H7 (cell line): ENCODE measurements at regions not wholly inside any gene's neighbourhood (a gene's known extent, or its start where the extent isn't known, plus 50 kb on each side); places are given as distances from the start of the nearest gene placed in this dataset.
"Not testable (repeated sequence)": the region's sequence is repeated elsewhere in the genome, so short reads cannot be mapped to it uniquely, and the experiment has no call there.

Experiments used
- DNase-seq: peaks from one replicate; pipeline ENCODE4 v3.0.0; 2012
- H3K27me3 ChIP-seq: 2 replicates; pipeline ENCODE4 v1.6.0; 2011; ENCODE audit warnings: mild to moderate bottlenecking, low read length; ENCODE audit not compliant: control insufficient read depth, insufficient read depth
- H3K36me3 ChIP-seq: replicated peaks from 2 replicates; pipeline ENCODE4 v1.5.1; 2011; ENCODE audit warnings: low read length; ENCODE audit not compliant: control insufficient read depth, insufficient read depth
- H3K4me3 ChIP-seq: 2 replicates; pipeline ENCODE4 v1.5.1; 2011; ENCODE audit warnings: low read depth, mild to moderate bottlenecking, control low read depth, low read length, moderate library complexity; ENCODE audit not compliant: insufficient read depth

DNA sequence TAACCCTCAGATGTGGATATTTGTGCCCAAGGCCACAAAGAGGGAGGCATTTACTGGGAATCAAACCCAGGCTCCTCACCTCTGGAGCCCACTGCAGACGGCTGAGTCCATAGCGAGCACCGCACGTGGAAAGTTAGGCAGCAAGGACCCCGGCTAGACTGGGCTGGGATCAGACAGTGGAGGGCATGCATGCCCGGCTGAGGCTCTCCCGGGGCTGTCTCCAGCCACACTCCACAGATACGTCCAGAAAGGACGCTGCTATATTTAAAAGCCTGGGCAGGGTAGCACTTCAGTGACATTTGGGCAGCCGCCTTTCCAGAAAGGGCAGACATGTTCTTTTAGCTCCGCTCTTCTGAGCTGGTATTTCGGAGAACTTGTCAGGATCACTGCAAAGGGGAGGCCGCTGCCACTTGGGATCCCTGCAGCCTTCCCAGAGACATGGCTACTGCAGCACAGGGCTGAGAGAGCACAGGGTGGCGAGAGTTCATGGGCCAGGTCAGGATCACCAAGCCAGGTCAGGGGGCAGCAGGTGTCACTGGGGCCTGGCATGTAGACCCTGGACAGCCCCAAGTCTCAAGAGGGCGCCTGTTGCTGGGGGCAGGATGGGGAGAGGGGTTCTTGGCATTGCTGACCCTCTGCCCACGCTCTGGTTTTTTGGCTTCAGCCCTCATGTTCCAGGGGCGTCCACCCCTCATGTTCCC, 121.7 kb downstream of the PHETA1 start:
- no peaks in the 10 kb centered on the region for H3K36me3 ChIP-seq

DNA sequence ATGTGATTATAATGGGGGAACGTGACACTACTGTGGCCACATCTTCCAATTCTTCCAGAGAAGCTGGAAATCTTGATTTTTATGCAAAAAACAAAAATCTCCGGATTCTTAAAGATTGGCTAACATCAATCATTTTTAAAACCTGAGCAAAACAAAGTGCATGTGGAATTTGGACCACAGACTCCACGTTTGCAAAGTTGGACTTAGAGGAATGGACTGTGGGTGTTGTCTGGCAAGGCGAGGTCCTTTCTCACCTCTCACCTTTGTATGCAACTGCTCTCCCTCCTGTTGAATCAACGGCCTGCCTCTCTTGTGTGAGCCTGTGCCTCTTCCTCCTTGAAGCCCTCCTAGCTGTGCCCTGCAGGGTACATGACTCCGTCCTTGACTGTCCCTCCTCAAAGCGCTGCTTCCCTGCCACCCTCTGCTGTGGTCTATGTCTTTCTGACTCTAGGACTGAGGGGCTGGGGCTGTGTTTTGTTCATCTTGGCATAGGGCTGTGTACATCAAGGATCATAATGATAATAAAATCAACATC, 122.4 kb downstream of the PHETA1 start:
- no peaks in the 10 kb centered on the region for H3K27me3 ChIP-seq
- no peaks in the 10 kb centered on the region for H3K36me3 ChIP-seq
- H3K4me3 ChIP-seq, result no peak overlapping the region
- DNase-seq, result no peak

More for the DNA sequence above, 121.7 kb downstream of the PHETA1 start:
- Histone ChIP-seq H3K27me3 (no peaks in the 10 kb centered on the region), H3K4me3 (no peak overlapping the region)
- DNase-seq, result no peak

DNA sequence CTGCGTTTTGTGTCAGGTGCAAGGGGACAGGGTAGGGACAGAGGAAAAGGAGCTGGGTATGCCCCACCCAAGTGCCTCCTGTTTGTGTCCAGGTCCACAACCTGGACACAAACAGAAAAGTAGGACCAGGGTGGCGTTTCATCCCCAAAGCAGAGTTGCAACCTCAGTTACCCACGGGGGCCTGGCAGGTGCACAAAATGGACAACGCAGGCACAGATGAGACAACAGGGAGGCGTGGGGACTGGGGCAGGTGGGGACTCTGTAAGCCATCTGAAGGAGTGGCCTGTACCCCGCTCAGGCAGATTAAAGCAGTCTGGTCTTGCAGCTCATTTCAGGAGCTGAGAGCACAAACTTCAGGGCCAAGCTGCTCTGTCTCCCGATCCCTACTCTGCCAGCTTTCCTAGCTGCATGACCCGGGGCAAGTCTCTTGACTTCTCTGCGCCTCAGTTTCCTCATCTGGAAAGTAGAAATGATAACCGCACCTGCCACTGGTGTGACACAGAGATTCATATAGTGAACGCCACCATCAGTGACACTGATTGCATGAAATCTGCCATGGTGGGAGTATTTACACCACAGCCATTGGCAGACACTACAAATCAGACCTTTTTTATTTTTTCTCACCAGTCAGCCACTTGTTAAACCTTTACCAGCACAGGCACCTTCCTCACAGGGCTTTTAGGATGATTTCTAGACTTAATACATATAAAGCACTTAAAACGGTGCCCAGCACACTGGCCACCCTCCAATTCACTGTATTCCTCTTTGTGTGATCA, 123.0 kb downstream of the PHETA1 start:
- Histone ChIP-seq H3K4me3 (no peak overlapping the region), H3K36me3 (no peaks in the 10 kb centered on the region), H3K27me3 (no peaks in the 10 kb centered on the region)
- DNase-seq, result no peak

DNA sequence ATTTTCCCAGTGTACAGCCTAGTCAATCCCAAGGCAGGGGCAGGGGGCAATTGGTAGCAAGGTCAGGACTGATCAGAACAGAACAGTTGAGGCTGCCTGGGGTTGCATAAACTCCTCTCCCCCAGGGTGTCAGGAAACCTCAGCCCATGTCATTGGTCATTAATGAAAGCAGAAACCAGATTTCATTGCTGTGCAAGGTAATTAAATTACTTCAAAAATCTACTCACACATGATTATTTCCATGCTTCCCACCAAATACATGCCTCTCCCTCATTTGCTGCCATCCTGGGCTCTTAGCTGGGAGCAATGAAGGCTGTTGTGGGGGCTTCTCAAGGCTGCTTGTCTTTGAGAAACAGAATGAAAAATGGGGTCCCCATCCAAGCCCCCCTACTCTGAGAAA, 124.2 kb downstream of the PHETA1 start:
- Histone ChIP-seq H3K36me3 (no peaks in the 10 kb centered on the region), H3K4me3 (no peak overlapping the region), H3K27me3 (no peaks in the 10 kb centered on the region)
- DNase-seq, result no peak

DNA sequence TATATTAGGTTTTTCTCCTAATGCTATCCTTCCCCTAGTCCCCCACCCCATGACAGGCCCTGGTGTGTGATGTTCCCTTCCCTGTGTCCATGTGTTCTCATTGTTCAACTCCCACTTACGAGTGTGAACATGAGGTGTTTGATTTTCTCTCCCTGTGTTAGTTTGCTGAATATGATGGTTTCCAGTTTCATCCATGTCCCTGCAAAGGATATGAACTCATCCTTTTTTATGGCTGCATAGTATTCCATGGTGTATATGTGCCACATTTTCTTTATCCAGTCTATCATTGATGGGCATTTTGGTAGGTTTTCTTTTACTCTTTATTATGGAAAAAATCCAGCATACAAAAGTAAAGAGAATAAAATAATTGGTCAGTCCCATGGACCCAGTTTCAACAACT, 126.1 kb downstream of the PHETA1 start:
- not testable (repeated sequence) for H3K36me3 ChIP-seq, H3K27me3 ChIP-seq, DNase-seq, H3K4me3 ChIP-seq

DNA sequence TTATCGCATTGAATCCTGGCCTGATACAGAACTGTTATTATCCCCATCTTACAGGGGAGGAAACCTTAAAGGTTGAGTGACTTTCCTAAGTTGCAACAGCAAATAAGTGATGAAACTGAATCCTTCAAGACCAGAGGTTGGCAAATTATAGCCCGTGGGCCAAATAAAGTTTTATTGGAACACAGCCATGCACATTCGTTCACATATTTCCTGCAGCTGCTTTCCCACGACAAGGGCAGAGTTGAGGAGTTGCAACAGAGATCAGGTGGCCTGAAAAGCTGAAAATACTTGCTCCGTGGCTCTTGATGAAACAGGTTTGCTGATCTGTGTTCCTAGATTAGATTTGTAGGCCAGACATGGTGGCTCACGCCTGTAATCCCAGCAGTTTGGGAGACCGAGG, 126.7 kb downstream of the PHETA1 start:
- Histone ChIP-seq H3K27me3 (no peaks in the 10 kb centered on the region), H3K36me3 (no peaks in the 10 kb centered on the region), H3K4me3 (no peak overlapping the region)
- no peak for DNase-seq

DNA sequence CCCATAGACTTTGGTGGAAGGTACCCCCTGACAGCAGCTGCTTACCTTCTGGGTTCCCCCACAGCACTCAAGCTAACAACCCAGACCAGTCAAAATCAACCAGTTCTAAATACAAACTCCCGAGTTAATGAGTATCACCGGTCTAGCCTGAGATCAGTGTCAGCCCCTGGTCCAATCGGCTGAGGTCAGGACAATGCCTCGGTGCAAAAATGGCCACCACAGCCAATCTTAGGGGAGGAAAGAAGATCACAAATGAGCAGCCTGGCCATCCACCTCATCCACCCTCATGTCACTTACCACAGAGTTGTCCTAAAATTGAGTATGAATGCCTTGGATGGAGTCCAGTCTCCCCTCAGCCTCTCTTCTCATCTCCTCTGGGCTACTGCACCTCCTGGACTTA, 128.5 kb downstream of the PHETA1 start:
- Histone ChIP-seq H3K27me3 (no peaks in the 10 kb centered on the region), H3K36me3 (no peaks in the 10 kb centered on the region), H3K4me3 (no peak overlapping the region)
- no peak for DNase-seq

DNA sequence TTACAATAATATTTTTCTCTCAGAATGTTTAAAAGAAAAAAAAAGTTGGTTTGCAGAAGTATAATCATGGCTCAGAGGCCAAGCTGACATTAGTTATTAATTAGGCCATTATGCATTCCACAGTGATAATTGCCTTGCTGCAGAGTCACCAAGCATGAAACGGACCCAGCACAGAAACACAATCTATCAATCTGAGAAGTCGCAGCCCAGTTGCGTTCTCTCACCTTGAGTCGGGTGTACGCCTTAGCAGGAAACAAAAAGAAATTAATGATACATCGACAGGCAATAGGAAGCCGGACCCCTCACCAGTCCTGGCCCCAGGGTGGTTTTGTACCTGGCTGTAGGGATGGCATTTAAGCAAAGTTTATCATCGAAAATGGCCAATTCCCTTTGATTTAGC, 129.7 kb downstream of the PHETA1 start:
- no peak overlapping the region for H3K4me3 ChIP-seq
- no peak for DNase-seq
- H3K36me3 ChIP-seq, result no peaks in the 10 kb centered on the region
- H3K27me3 ChIP-seq, result no peaks in the 10 kb centered on the region

DNA sequence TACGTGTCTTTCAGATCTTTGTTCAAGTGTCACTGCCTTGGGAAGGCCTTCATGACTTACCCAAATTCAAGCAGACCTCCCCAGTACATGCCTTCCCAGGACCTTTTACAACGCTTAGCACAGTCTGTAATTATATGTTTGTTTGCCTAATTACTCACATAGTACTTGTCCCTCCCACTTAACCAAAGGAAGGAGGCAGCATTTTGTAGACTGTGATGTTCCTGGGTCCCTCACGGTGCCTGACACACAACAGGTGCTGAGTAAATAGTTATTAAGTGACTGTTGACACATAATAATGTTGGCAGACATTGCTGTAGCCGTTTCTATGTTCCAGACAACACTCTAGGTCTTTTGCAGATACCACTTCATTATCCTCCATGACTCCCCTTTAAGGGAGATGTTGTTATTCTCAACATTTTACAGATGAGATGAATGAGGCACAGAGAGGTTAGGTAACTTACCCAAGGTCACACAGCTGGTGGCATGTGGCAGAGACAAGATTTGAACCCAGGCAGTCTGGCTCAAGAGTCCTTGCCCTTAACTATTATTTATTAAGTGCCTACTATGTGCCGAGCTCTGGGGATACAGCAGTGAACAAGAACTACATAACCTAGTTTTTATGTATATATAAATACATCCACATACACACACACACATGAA, 130.7 kb downstream of the PHETA1 start:
- Histone ChIP-seq H3K36me3 (no peaks in the 10 kb centered on the region), H3K4me3 (no peak overlapping the region), H3K27me3 (no peaks in the 10 kb centered on the region)
- no peak for DNase-seq

DNA sequence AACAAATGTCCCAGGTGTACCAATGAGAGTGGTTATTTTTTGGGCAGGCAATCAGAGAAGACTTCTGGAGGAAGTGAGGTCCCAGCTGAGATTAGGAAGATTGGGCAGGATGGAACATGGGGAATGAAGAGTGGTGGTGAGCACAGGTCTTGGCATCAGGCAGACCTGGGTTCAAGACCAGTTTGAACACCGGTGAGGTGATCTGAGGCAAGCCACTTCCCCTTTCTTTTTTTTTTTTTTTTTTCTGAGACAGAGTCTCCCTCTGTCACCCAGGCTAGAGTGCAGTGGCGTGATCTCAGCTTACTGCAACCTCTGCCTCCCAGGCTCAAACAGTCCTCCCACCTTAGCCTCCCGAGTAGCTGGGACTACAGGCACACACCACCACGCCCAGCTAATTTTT, 134.4 kb downstream of the PHETA1 start:
- H3K4me3 ChIP-seq, result not testable (repeated sequence)

DNA sequence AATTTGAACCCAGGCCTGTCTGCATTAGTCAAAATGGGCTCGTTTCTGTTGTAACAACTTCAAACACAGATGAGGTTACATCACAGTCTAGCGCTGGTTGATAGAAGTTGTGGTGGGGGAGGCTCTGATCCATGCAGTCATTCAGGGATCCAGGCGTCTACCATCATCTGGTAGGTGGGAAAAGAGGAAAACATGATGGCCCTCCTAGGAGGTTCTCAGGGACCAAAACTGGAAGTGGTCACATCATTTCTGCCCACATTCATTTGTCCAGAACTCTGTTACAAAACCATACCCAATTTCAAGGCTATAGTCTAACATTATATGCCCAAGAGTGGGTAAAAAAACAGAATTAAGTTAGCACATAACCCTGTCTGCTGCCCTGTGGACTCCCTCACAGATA, 135.1 kb downstream of the PHETA1 start:
- no peak overlapping the region for H3K4me3 ChIP-seq
- no peaks in the 10 kb centered on the region for H3K36me3 ChIP-seq
- H3K27me3 ChIP-seq, result no peaks in the 10 kb centered on the region
- no peak for DNase-seq

More for the DNA sequence above, 134.4 kb downstream of the PHETA1 start:
- not testable (repeated sequence) for H3K36me3 ChIP-seq, DNase-seq, H3K27me3 ChIP-seq

DNA sequence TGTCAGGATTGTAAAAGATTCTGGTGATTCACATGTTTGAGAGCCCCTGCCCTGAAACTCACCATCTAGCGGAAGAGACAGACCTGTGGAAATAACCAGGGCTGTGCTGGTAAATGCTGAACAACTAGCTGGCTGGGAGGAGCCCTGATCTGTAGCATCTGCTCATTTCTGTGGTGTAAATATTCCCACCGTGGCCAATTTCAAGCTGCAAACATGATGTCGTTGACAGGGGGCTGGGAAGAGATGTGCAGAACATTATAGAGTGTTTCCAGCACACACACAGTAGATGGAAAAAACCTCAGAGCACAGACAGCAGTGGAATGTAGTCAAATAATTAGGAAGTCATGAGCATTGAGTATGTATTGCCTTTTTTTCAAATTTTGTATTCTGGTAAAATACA, 138.2 kb downstream of the PHETA1 start:
- Histone ChIP-seq H3K27me3 (no peaks in the 10 kb centered on the region), H3K36me3 (no peaks in the 10 kb centered on the region), H3K4me3 (no peak overlapping the region)
- DNase-seq, result no peak

DNA sequence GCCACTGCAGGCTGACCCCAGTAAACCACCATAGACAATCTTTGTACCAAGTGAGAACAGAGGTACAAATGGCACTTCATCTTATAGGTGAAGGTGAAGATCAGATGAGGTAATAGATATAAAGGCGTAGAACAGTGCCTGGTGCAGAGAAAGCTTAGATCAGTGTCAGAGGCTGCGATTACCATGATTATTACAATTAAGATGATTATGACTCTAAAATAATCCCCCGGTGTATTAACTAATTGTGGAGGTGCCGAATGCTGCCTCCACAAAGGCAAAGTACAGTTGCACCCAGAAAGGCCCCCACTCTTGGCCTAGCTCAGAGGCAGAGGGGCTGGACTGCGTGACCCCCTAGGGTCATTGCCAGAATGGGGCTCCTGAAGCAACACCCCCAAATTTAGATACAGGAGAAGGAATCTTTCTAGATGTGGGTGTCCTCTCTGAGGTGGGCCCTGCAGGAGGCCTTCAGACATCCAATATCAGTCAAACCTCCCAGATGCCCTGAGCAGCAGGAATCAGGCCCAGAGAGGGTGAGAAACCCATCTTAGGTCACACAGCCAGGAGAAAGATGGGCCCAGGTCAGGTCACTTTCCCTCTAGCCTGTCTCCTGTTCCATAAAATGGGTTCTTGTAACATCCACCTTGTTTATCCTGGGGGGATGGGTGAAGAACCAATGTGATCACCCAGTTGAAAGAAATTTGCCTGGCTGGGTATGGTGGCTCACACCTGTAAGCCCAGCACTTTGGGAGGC, 139.8 kb downstream of the PHETA1 start:
- Histone ChIP-seq H3K4me3 (no peak overlapping the region), H3K27me3 (no peaks in the 10 kb centered on the region), H3K36me3 (no peaks in the 10 kb centered on the region)
- DNase-seq, result no peak
